ENCODE measurements at regions not wholly inside any gene's neighbourhood (a gene's known extent, or its start where the extent isn't known, plus 50 kb on each side); places are given as distances from the start of the nearest gene placed in this dataset.
"Not testable (repeated sequence)": the region's sequence is repeated elsewhere in the genome, so short reads cannot be mapped to it uniquely, and the experiment has no call there.

GRCh38 chr12:87198181-87198580 is 831.0 kb downstream of the C12orf50 start:
- H3K27ac ChIP-seq (ENCODE audit: low read depth in 1 of 2, low read length in 2 of 2): no peak overlapping the region
- no peak overlapping the region for H3K27ac Mint-ChIP-seq
- H3K4me1 ChIP-seq (ENCODE audit: control insufficient read depth in 1 of 2, insufficient read depth in 2 of 2, low read length in 2 of 2): no peaks in the 10 kb centered on the region
- no peaks in the 10 kb centered on the region for H3K4me1 Mint-ChIP-seq
- H3K4me3 Mint-ChIP-seq: no peak overlapping the region
- no CpG with 5 or more reads among the region's 1 CpG for WGBS (ENCODE audit: insufficient coverage)
- H3K36me3 Mint-ChIP-seq: no peaks in the 10 kb centered on the region
- H3K36me3 ChIP-seq (replicated peaks in 1 of 2; ENCODE audit: control insufficient read depth in 1 of 2, insufficient read depth in 2 of 2, low read length in 2 of 2): no peaks in the 10 kb centered on the region
- no peak overlapping the region for H3K9ac ChIP-seq (ENCODE audit: insufficient read depth, low read length, poor library complexity, severe bottlenecking)
- no peak overlapping the region for H2AFZ ChIP-seq (ENCODE audit: insufficient read depth, low read depth, low read length, poor library complexity, severe bottlenecking)
- H3K27me3 ChIP-seq (ENCODE audit: control insufficient read depth in 2 of 2, insufficient read depth in 2 of 2, low read length in 2 of 2): no peaks in the 10 kb centered on the region
- no peak overlapping the region for H3K4me3 ChIP-seq (replicated peaks in 1 of 3; ENCODE audit: low read depth in 2 of 3, low read length in 3 of 3)
- no peak overlapping the region for H3K4me2 ChIP-seq (replicated peaks; ENCODE audit: extremely low read depth, low read length, poor library complexity, severe bottlenecking)
- intact Hi-C loops (cut with micrococcal nuclease): no loop called here
- H3K9me3 ChIP-seq (replicated peaks in 1 of 2; ENCODE audit: control insufficient read depth in 1 of 2, insufficient read depth in 1 of 2, low read length in 2 of 2): peaks cover 0 to 12% of the 10 kb centered on the region in 2 donors
- no peak for DNase-seq
- H3K9me3 Mint-ChIP-seq: peaks cover 0 to 12% (median 3%) of the 10 kb centered on the region in 7 donors
- TF ChIP-seq CTCF (IDR thresholded peaks at IDR 0.05): no peak
- H3K27me3 Mint-ChIP-seq (ENCODE audit: low read depth in 3 of 3): peaks cover 0 to 2% (median 2%) of the 10 kb centered on the region in 3 donors
- H3K79me2 ChIP-seq (ENCODE audit: insufficient read depth, low read length): no peaks in the 10 kb centered on the region
- H4K20me1 ChIP-seq (ENCODE audit: insufficient read depth, low read length): no peaks in the 10 kb centered on the region

GRCh38 chr12:87196321-87196720 is 832.9 kb downstream of the C12orf50 start:
- Histone ChIP-seq H4K20me1 (ENCODE audit: insufficient read depth, low read length) (no peaks in the 10 kb centered on the region), H3K4me3 (replicated peaks in 1 of 3; ENCODE audit: low read depth in 2 of 3, low read length in 3 of 3) (no peak overlapping the region), H3K36me3 (replicated peaks in 1 of 2; ENCODE audit: control insufficient read depth in 1 of 2, insufficient read depth in 2 of 2, low read length in 2 of 2) (no peaks in the 10 kb centered on the region), H2AFZ (ENCODE audit: insufficient read depth, low read depth, low read length, poor library complexity, severe bottlenecking) (no peak overlapping the region), H3K27me3 (ENCODE audit: control insufficient read depth in 2 of 2, insufficient read depth in 2 of 2, low read length in 2 of 2) (no peaks in the 10 kb centered on the region), H3K9ac (ENCODE audit: insufficient read depth, low read length, poor library complexity, severe bottlenecking) (no peak overlapping the region), H3K27ac (ENCODE audit: low read depth in 1 of 2, low read length in 2 of 2) (no peak overlapping the region), H3K9me3 (replicated peaks in 1 of 2; ENCODE audit: control insufficient read depth in 1 of 2, insufficient read depth in 1 of 2, low read length in 2 of 2) (no peaks in the 10 kb centered on the region), H3K4me2 (replicated peaks; ENCODE audit: extremely low read depth, low read length, poor library complexity, severe bottlenecking) (no peak overlapping the region), H3K79me2 (ENCODE audit: insufficient read depth, low read length) (no peaks in the 10 kb centered on the region), H3K4me1 (ENCODE audit: control insufficient read depth in 1 of 2, insufficient read depth in 2 of 2, low read length in 2 of 2) (no peaks in the 10 kb centered on the region)
- H3K4me1 Mint-ChIP-seq: no peaks in the 10 kb centered on the region
- H3K27me3 Mint-ChIP-seq (ENCODE audit: low read depth in 3 of 3): peaks cover 0 to 2% (median 0%) of the 10 kb centered on the region in 3 donors
- WGBS (ENCODE audit: insufficient coverage): 83% methylated on average over 2 of the region's 2 CpGs
- intact Hi-C loops (cut with micrococcal nuclease): no loop called here
- H3K4me3 Mint-ChIP-seq: no peak overlapping the region
- TF ChIP-seq CTCF (IDR thresholded peaks at IDR 0.05): no peak
- H3K27ac Mint-ChIP-seq: no peak overlapping the region
- H3K9me3 Mint-ChIP-seq: peaks cover 0 to 6% (median 2%) of the 10 kb centered on the region in 7 donors
- DNase-seq: no peak
- H3K36me3 Mint-ChIP-seq: no peaks in the 10 kb centered on the region

GRCh38 chr12:87194389-87194788 is 834.8 kb downstream of the C12orf50 start:
- H3K4me2 ChIP-seq (replicated peaks; ENCODE audit: extremely low read depth, low read length, poor library complexity, severe bottlenecking); H3K4me1 Mint-ChIP-seq; H2AFZ ChIP-seq (ENCODE audit: insufficient read depth, low read depth, low read length, poor library complexity, severe bottlenecking); DNase-seq; H3K36me3 ChIP-seq (replicated peaks in 1 of 2; ENCODE audit: control insufficient read depth in 1 of 2, insufficient read depth in 2 of 2, low read length in 2 of 2); H3K4me3 Mint-ChIP-seq; H3K36me3 Mint-ChIP-seq; H3K27me3 ChIP-seq (ENCODE audit: control insufficient read depth in 2 of 2, insufficient read depth in 2 of 2, low read length in 2 of 2); H3K4me1 ChIP-seq (ENCODE audit: control insufficient read depth in 1 of 2, insufficient read depth in 2 of 2, low read length in 2 of 2); H3K27ac ChIP-seq (ENCODE audit: low read depth in 1 of 2, low read length in 2 of 2); H4K20me1 ChIP-seq (ENCODE audit: insufficient read depth, low read length); H3K9me3 ChIP-seq (replicated peaks in 1 of 2; ENCODE audit: control insufficient read depth in 1 of 2, insufficient read depth in 1 of 2, low read length in 2 of 2); H3K79me2 ChIP-seq (ENCODE audit: insufficient read depth, low read length); H3K27me3 Mint-ChIP-seq (ENCODE audit: low read depth in 3 of 3); intact Hi-C loops (cut with micrococcal nuclease); H3K9ac ChIP-seq (ENCODE audit: insufficient read depth, low read length, poor library complexity, severe bottlenecking); H3K4me3 ChIP-seq (replicated peaks in 1 of 3; ENCODE audit: low read depth in 2 of 3, low read length in 3 of 3); H3K27ac Mint-ChIP-seq; H3K9me3 Mint-ChIP-seq: not testable (repeated sequence)

Data from CD14-positive monocyte (primary cell).